GM12878 (cell line): ENCODE measurements at regions not wholly inside any gene's neighbourhood (a gene's known extent, or its start where the extent isn't known, plus 50 kb on each side); places are given as distances from the start of the nearest gene placed in this dataset.

Source experiments
- ATAC-seq: fragments of 200-7000 bp; cut with Tn5 transposase; 3 replicates; pipeline ENCODE4 v1.9.1; 2020; ENCODE audit warnings: mild to moderate bottlenecking, moderate library complexity
- BruUV-seq: library from RNA; stranded (reverse); fragments of 400-500 nt; replicated peaks from 2 replicates; lab custom pipeline; 2021; lab: Mats Ljungman, UMichigan
- CTCF ChIA-PET: fragments of 300-600 bp; sonication (Branson Sonifier 250); formaldehyde crosslinking; extraction: SDS; loops from one replicate; lab custom pipeline; 2021; ENCODE audit warnings: inconsistent platforms; lab: Yijun Ruan, JAX
- POLR2A ChIA-PET: fragments of 350-600 bp; formaldehyde crosslinking; extraction: SDS; loops from one replicate; lab custom pipeline; 2021; ENCODE audit warnings: inconsistent platforms; lab: Charles Lee
- RAD21 ChIA-PET: fragments of 300-600 bp; sonication (Branson Sonifier 250); formaldehyde crosslinking; loops from one replicate; lab custom pipeline; 2023; ENCODE audit warnings: antibody characterized with exemption; ENCODE audit not compliant: unreplicated experiment; lab: Charles Lee
- SMC1A ChIA-PET: fragments of 300-600 bp; sonication (Branson Sonifier 250); formaldehyde crosslinking; loops from one replicate; lab custom pipeline; 2023; ENCODE audit not compliant: unreplicated experiment, uncharacterized antibody; lab: Charles Lee
- DNase-seq: peaks from one replicate; pipeline ENCODE4 v3.0.0-alpha.2; 2011; ENCODE audit warnings: low read depth, low spot score
- FAIRE-seq: peaks from 3 replicates; lab custom pipeline; 2011; peaks lifted over from hg19 to GRCh38; lab: Jason Lieb, UNC
- H2AFZ ChIP-seq: 2 replicates; pipeline ENCODE4 v1.6.0; 2011; ENCODE audit warnings: low read depth, low read length, control low read depth; ENCODE audit not compliant: control insufficient read depth
- H3K27ac ChIP-seq: 2 replicates; pipeline ENCODE4 v1.5.1; 2011; ENCODE audit warnings: control low read depth; ENCODE audit not compliant: control insufficient read depth, insufficient read depth
- H3K27me3 ChIP-seq, 2 experiments: replicated peaks in 1 of 2; 2 replicates each; pipeline versions ENCODE4 v1.6.0 to v1.6.1; 2011; ENCODE audit warnings: low read length in 1 of 2; ENCODE audit not compliant: control insufficient read depth in 2 of 2, insufficient read depth in 2 of 2
- H3K36me3 ChIP-seq, 2 experiments: 2 replicates each; pipeline ENCODE4 v1.5.1; 2011; ENCODE audit warnings: low read length in 1 of 2; ENCODE audit not compliant: control insufficient read depth in 2 of 2, insufficient read depth in 2 of 2
- H3K4me1 ChIP-seq: 2 replicates; pipeline ENCODE4 v1.6.1; 2011; ENCODE audit warnings: mild to moderate bottlenecking, low read length, moderate library complexity, mixed read lengths; ENCODE audit not compliant: control insufficient read depth, insufficient read depth
- H3K4me2 ChIP-seq: 2 replicates; pipeline ENCODE4 v1.6.0; 2011; ENCODE audit warnings: control low read depth; ENCODE audit not compliant: control insufficient read depth, insufficient read depth
- H3K4me3 ChIP-seq: fragments of 200-600 bp; sonication (generic); 2 replicates; pipeline ENCODE4 v1.5.1; 2016
- H3K79me2 ChIP-seq: 2 replicates; pipeline ENCODE4 v1.6.0; 2011; ENCODE audit warnings: low read length; ENCODE audit not compliant: control insufficient read depth, insufficient read depth
- H3K9ac ChIP-seq: 2 replicates; pipeline ENCODE4 v1.8.0; 2011; ENCODE audit warnings: low read length, control low read depth, mixed read lengths; ENCODE audit not compliant: control insufficient read depth, insufficient read depth
- H3K9me3 ChIP-seq: replicated peaks from 3 replicates; pipeline ENCODE4 v1.5.1; 2011; ENCODE audit warnings: mild to moderate bottlenecking, low read length; ENCODE audit not compliant: control insufficient read depth, insufficient read depth
- H4K20me1 ChIP-seq: 2 replicates; pipeline ENCODE4 v1.6.0; 2011; ENCODE audit not compliant: control insufficient read depth, insufficient read depth
- BHLHE40 ChIP-seq, 2 experiments: fragments of 450-650 bp in 1 of 2; IDR thresholded peaks; 2 replicates each; pipeline ENCODE4 v1.6.1; 2011 to 2017; ENCODE audit warnings: low read depth in 2 of 2, borderline replicate concordance in 1 of 2, improper control_type of control experiment in 1 of 2, low read length in 1 of 2, mild to moderate bottlenecking in 1 of 2
- E4F1 ChIP-seq: fragments of 450-650 bp; IDR thresholded peaks from 2 replicates; pipeline ENCODE4 v1.6.1; 2018; ENCODE audit warnings: borderline replicate concordance, mild to moderate bottlenecking; ENCODE audit not compliant: partially characterized antibody
- IKZF1 ChIP-seq: fragments of 450-650 bp; conservative IDR thresholded peaks from 2 replicates; pipeline ENCODE4 v1.6.1; 2017; ENCODE audit warnings: antibody characterized with exemption, mild to moderate bottlenecking
- MEF2A ChIP-seq: IDR thresholded peaks from 2 replicates; pipeline ENCODE4 v1.6.1; 2011; ENCODE audit warnings: low read depth, mild to moderate bottlenecking, low read length, moderate library complexity; ENCODE audit not compliant: insufficient read depth
- MYC ChIP-seq: IDR thresholded peaks from 2 replicates; pipeline ENCODE4 v1.6.1; 2011; ENCODE audit warnings: mild to moderate bottlenecking, low read length, moderate library complexity, inconsistent platforms; ENCODE audit not compliant: insufficient read depth, insufficient replicate concordance, insufficient read length, severe bottlenecking
- POU2F2 ChIP-seq: IDR thresholded peaks from 3 replicates; pipeline ENCODE4 v1.6.1; 2011; ENCODE audit warnings: low read depth, mild to moderate bottlenecking, low read length, borderline replicate concordance
- WGBS: methylation state at CpG from one replicate; pipeline ENCODE4 v1.1.6; 2016; ENCODE audit warnings: low lambda C conversion rate; ENCODE audit not compliant: insufficient replicate concordance, insufficient coverage; ENCODE audit errors: missing lambda C conversion rate; 5-methylcytosine and 5-hydroxymethylcytosine counted together
- in situ Hi-C: fragments of 300-500 bp; cut with MboI; formaldehyde crosslinking; loops from 9 replicates; pipeline ENCODE4 v1.14.3; 2018; ENCODE audit warnings: mixed read lengths
- intact Hi-C: fragments of 100-400 bp; cut with micrococcal nuclease; formaldehyde crosslinking; loops from one replicate; pipeline ENCODE4 v1.14.2; 2022; ENCODE audit not compliant: unreplicated experiment

GRCh38 chr2:209097168-209097567 is 326.7 kb upstream of the MAP2 start (continued):
- TF ChIP-seq BHLHE40 (IDR thresholded peaks at IDR 0.05; ENCODE audit: borderline replicate concordance in 1 of 2, low read depth in 2 of 2, low read length in 1 of 2): no peak
- no peak for TF ChIP-seq MEF2A
- TF ChIP-seq POU2F2: no peak
- TF ChIP-seq MYC: no peak
- no peak for TF ChIP-seq E4F1

GRCh38 chr2:209102319-209102718 is 321.5 kb upstream of the MAP2 start:
- H2AFZ ChIP-seq: no peak overlapping the region
- H3K4me1 ChIP-seq: no peaks in the 10 kb centered on the region
- H3K4me2 ChIP-seq: no peak overlapping the region
- H3K27me3 ChIP-seq: no peaks in the 10 kb centered on the region
- H4K20me1 ChIP-seq: no peaks in the 10 kb centered on the region
- H3K36me3 ChIP-seq: no peaks in the 10 kb centered on the region
- ChIA-PET RAD21 (no interaction called here), POLR2A (no interaction called here), CTCF (interaction anchor here (1.2 kb wide), 1 partner anchor 43 kb away, joined by 3 read pairs; no protein-coding TSS in a partner anchor), SMC1A (no interaction called here)
- no peak overlapping the region for H3K4me3 ChIP-seq
- no peaks in the 10 kb centered on the region for H3K9me3 ChIP-seq
- H3K79me2 ChIP-seq: no peaks in the 10 kb centered on the region
- TF ChIP-seq IKZF1: no peak
- in situ Hi-C loops: no loop called here
- DNase-seq (no peak), ATAC-seq (no peak), FAIRE-seq (no peak)
- BruUV-seq: no TSS peak
- H3K27ac ChIP-seq: no peak overlapping the region
- intact Hi-C loops: no loop called here
- no peak overlapping the region for H3K9ac ChIP-seq
- 27% methylated on average over 2 of the region's 2 CpGs for WGBS
